Cardiac fibroblast (primary cell): ENCODE measurements at regions not wholly inside any gene's neighbourhood (a gene's known extent, or its start where the extent isn't known, plus 50 kb on each side); places are given as distances from the start of the nearest gene placed in this dataset.

Experiments used
- DNase-seq, 2 donors: peaks; one replicate each; pipeline versions ENCODE4 v3.0.0 to v3.0.0-alpha.2; 2010; ENCODE audit warnings: low read depth in 2 of 2
- H3K4me3 ChIP-seq, 2 donors: replicated peaks in 1 of 2; 1 replicate in 1 of 2; 2 replicates in 1 of 2; pipeline ENCODE4 v1.5.1; 2011; ENCODE audit warnings: low read depth in 2 of 2, low read length in 2 of 2, mild to moderate bottlenecking in 2 of 2, moderate library complexity in 1 of 2
- CTCF ChIP-seq: IDR thresholded peaks from one replicate; pipeline ENCODE4 v1.5.1; 2011; ENCODE audit warnings: low read depth, mild to moderate bottlenecking, low read length, inconsistent platforms

GRCh38 chr6:56378966-56379585, 131.7 kb upstream of the COL21A1 start:
- no peak for TF ChIP-seq CTCF
- H3K4me3 ChIP-seq = no peak overlapping the region
- DNase-seq = no peak

DNA sequence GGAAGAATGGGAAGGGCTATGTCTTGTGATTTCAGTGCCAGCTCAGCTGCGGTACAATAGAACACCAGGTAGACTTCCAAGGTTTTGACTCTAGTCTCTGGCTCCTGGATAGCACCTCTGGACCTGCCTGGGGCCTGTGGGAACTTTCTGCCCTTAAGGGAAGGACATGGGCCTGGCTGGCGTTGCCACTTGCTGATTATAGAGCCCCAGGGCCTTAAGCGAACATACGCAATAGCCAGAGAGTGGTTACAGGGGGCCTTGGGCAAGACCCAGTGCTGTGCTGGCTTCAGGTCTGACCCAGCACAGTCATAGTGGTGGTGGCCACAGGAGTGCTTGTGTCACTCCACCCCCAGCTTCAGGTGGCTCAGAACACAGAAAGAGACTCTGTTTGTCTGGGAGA, 131.1 kb upstream of the COL21A1 start:
- TF ChIP-seq CTCF = no peak
- no peak for DNase-seq
- no peak overlapping the region for H3K4me3 ChIP-seq

DNA sequence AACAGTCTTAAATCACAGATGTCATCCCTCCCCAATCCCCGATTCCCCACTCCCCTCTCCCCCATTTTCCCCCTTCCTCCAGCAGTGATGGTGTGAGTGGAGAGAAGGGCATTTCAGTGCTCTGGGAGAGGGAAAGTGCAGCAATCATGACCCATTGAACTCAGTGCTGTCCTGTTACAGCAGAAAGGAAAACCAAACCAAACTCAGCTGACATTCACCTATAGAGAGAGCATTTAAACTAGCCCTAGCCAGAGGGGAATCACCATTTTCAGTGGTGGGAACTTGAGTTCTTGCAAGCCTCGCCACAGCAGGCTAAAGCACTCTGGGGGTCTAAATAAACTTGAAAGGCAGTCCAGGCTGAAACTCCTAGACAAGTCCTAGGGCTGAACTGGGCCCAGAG, 129.9 kb upstream of the COL21A1 start:
- no peak for TF ChIP-seq CTCF
- no peak for DNase-seq
- no peak overlapping the region for H3K4me3 ChIP-seq

DNA sequence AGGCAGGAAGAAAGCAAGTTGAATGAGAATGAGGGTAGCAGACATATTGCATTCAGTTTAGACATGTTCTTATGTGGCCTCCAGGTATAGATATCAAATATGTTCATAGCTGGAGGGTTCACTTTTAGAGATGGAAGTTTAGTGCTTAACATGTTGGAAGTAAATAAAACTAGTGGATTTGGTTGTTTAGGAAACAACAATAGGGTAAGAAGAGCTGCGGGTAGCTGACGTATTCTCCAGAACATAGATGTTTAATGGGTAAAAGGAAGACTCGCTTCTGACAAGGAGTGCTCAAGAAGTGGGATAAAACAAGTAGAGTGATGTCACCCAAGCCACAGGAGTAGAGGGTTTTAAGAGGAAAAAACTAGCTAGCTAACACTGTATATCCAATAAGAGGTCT, 128.4 kb upstream of the COL21A1 start:
- no peak for DNase-seq
- no peak for TF ChIP-seq CTCF
- H3K4me3 ChIP-seq = no peak overlapping the region

GRCh38 chr6:56374841-56375369, 127.5 kb upstream of the COL21A1 start:
- no peak overlapping the region for H3K4me3 ChIP-seq
- TF ChIP-seq CTCF = no peak
- DNase-seq = peak; percentile 79 to 91

DNA sequence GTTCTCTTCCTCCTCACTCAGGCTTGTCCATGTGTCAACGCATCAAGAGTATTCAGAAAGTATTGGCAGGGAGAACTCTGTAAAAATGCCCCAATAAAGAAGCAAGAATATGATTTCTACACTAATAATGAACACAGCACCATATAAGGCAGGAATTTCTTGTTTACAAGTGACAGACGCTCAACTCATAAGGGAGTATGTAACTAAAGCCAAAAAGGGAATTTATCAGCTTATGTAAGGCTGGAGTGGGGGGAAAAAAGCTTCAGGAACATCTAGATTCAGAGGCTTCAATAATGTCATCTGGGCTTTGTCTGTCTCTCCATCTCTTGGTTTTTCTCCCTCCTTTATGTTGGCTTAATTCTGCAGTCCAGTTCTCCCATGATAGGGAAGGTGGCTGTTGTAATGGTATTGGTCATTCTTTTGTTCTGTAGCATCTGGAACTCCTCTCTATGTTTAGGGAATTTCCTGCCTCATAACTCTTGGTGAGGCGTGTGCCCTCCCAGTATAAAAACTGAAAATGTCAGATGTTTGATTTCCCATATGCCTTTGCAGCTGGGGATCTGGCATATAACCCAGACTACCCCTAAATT, 125.1 kb upstream of the COL21A1 start:
- TF ChIP-seq CTCF = no peak
- peak; percentile 44 to 84 for DNase-seq
- H3K4me3 ChIP-seq = no peak overlapping the region
